GM21825 (cell line): ENCODE measurements at regions not wholly inside any gene's neighbourhood (a gene's known extent, or its start where the extent isn't known, plus 50 kb on each side); places are given as distances from the start of the nearest gene placed in this dataset.

Source experiments
- ATAC-seq: cut with Tn5 transposase; IDR thresholded peaks from one replicate; pipeline ENCODE4 v1.9.1; 2021; ENCODE audit warnings: mild to moderate bottlenecking, moderate library complexity; ENCODE audit not compliant: unreplicated experiment

DNA sequence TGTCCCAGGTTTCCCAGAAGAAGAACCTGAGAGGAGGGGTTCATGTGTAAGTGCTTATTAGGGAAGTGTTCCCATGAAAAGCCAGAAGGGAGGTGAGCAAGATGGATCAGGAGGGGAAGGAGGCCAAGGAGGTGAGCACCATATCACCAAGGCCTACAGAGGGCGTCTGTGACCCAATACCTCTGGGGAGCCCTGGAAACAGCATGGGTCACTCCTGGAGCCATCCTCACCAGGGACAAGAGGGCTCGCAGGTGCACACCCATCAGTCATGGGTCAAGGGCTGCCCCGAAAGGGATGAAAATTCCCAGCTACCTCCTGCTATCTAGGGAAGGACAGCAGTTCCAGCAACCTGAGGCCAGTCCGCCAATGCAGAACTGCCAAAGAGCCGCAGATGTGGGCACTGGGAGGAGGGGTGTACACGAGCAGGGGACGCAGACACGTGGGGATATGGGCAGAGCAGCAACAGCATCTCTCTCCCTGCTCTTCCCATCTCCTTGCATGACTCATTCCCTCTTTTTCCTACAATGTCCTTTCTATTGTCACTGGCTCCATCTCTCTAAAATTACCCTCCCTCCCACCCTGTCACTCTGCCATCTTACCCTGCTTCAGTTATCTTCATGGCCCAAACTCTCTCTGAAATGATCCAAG is 167.6 kb upstream of the FSTL4 start:
- no peak for ATAC-seq

DNA sequence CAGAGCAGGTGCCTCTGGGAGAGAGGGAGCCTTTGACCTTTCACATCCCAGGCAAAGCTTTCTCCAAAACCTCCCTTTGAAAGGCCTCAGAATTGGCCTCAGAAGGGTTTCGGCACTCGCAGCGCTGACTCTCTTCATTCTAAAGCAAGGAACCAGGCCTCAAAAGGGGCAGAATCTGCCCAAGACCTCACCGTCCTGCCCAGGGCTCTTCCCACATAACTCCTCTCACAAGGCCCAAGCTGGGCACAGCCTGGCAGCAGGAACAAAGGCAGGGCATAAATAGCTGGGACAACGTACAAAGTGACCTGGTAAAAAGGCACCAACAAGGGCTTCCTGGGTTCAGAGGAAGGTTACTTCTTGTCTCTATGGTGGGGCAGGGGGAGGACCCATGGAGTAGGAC is 166.3 kb upstream of the FSTL4 start:
- ATAC-seq = no peak

DNA sequence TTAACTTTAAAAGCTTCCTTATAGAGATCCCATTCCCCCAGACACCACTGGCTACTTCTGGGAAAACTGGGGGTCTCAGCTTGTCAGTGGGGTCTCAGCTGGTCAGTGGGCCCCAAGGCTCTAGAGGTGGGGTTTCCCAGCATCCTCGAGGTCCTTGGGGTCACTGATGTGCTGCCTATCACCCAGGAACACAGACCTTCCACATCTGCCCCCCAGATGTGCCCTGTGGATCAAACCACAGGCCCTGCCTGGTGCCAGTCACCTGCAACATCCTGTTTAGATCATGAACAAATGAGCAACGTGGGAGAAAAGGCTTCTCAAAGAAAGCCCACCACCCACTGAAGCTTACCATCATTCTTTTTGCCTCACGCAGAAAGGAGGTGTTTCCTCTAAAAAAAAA is 165.6 kb upstream of the FSTL4 start:
- ATAC-seq = no peak

DNA sequence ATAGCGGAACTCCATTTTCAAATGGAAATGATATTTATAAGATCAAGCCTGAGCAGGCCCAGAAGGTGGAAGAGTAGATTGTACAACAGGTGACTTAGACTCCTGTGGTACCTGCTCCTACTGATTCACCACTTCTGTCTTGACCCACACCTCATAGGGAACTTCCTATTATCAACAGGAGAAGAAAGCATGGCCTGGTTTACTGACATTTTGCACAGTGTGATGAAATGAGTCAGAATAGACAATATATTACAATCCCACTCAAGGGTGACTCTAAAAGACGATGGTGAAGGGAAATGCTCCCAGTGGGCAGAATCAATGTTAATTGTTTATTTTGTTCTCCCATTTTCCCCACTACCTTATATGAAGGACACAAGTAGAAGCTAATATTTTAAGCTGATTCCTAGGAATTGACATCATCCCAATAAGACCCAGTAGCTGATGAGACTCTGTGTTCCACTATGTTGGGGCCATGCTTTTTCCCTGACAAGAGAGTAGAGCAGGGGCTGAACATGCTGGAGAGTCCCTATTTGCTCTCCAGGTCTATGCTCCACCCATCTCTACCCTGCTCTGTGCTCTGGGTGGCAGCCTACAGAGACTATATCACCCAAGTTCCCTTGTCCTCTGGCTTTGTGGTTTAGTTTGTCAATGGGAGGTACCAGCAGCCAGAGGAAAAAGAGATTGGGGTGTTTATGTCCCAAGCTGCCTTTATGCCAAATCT is 163.4 kb upstream of the FSTL4 start:
- no peak for ATAC-seq

DNA sequence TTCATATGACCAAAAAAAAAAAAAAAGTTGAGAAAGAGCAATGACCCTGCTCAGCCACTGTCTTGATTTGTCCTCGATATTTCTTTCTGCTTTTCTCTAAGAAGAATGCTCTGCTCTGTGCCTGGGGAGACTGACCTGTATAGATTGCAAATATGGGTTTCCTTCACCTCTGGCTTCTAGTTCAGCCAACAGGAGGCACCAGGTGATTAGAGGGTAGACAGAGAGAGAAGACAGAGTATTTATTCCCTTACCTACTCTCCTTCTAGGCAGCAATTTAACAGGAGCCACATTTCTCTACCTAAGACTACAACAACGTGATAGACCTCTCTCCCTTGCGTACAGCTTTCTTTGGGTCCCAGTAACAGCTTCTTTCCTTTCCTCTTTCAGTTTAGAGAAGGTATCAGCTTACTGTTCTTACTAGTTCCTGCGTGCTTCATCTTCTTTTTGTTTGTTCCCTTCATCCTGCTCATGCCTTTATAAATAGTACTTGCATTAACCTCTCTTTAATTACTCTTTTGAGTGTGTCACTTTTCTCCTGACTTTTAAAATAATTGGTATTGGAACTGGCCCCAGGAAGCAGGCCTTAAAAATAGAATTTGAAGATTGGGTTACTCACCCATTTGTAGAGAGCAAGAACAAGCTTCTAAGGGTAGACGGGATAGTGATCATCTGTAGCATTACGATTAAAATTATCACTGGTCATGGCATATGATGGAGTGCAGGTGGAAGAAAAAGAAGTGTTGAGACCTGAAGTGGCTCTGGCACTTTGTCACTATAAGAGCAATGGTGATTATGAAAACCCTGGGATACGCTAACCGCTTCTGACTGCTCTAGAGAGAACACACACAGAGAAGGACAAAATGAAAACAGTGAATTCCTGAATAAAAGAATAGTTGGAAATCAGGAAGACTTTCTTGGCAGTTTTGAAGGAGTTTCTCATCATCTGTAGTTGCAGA is 161.2 kb upstream of the FSTL4 start:
- no peak for ATAC-seq

DNA sequence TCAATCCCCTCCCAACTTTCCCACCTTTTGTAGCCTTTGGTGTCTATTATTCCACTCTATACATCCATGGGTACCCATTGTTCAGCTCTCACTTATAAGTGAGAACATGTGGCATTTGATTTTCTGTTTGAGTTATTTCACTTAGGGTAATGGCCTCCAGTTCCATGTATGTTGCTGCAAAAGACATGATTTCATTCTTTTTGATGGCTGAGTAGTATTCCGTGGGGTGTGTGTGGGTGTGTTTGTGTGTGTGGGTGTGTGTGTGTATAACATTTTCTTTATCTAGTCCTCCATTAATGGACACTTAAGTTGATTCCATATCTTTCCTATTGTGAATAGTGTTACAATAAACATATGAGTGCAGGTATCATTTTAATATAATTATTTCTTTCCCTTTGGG is 157.5 kb upstream of the FSTL4 start:
- ATAC-seq = no peak

DNA sequence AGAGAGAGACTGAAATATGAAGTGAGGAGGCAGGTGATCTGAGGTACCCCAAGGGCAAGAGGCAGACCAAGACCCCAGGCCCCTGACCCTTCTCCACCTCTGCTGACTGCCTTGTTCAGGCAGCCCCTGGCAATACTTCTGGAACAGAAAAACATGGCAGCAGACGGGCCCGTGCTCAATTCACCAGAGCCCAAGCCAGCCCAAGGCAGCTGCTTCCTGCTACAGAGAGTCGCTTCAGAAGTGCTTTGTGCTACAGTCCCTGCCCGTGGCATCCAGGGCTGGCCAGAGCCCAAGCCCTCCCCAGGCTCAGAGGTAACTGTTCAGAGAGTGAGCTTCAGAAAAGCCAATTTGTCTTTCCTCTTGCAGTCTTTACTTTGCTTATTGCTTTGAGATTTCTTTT is 151.4 kb upstream of the FSTL4 start:
- no peak for ATAC-seq

DNA sequence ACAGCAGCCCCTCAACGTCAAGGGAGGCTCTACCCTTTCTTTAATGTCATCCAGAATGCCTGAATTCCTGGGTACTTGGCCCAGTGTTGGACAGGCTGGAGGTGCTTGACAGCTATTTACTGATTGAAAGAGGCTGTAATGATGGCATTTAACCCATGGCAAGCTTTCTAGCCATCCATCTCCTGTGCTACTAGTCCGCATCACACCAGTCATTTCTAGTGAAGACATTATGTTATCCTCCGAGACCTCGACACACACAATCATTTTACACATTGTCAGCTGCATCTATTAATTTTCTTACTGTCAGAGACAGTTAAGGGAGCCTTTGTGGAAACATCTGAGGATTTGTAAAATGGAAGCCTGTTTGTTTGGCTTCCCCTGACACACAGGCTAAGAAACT is 149.3 kb upstream of the FSTL4 start:
- no peak for ATAC-seq

DNA sequence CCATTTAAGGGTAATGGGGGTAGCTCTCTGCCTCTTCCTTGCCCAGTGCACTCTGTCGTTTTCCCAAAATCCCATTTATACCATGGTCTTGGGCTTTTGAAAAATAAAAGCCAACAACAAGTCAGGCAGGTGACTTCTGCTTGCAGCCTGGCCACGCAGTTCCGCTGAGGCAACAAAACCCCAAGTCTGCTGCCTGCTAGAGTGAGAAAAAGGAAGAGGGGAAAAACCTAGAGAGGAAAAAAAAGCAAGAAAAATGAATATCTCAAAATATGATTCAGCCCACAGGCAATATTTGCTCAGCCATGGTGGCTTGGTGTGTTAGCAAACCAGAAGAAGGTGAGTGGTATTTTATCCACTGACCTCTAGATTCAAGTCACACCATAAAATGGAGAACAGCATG is 148.2 kb upstream of the FSTL4 start:
- no peak for ATAC-seq

DNA sequence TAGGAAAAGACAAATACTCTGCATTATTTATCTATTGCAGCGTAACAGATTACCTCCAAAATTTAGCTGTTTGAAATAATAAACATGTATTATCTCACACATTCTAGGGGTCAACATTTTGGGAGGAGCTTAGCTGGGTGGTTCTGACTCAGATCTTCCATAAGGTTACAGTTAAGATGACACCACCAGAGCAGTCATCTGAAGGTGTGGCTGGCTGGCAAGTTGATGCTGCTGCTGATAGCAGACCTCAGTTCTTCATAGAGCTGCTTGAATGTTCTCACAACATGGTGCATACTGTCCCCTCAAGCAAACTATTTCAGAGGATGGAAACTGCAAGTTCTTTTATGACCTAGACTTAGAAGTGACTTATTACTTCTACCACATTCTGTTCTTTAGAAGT is 146.3 kb upstream of the FSTL4 start:
- no peak for ATAC-seq

DNA sequence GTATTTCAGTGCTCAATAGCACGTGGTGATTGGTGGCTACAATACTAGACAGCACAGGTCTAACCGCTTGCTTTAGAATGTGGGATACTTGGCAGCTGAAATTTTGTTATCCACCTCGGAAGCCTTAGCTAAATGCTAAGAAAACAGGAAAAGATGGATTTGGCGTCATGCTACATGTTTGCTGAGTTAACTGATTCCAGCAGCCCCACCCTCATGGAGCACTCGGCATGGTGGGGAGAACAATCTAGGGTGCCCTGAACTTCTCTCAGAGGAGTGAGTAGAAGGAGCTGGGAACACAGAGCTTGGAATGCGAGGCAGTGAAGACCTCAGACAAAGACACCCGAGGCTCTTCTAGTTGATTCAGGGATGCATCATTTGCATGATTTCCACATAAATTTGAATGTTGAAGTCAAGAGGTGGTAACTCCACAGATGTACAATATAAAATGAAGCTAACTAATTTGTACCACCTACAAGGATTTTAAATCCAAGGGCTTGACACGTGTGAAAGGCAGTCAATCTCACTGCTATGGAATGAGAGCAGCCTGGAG is 145.1 kb upstream of the FSTL4 start:
- ATAC-seq = no peak

DNA sequence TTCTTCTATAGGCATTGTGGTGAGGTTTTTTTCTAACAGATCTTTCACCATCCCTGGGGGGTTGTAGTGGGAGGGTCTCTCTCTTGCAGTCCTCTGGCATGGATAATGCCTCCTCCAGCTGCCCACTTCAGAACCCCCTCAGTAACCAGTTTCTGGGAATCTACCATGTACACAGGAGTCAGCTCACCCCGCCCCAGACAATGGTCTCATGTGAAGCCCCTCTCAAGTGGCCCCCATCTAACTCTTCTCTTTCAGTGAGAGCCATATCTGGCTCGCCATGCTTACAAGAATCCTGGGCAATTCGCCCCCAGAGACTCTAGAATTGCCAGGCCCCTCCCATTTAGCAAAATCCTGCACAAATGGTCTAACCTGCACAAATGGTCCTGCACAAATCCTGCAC is 144.4 kb upstream of the FSTL4 start:
- ATAC-seq = no peak

DNA sequence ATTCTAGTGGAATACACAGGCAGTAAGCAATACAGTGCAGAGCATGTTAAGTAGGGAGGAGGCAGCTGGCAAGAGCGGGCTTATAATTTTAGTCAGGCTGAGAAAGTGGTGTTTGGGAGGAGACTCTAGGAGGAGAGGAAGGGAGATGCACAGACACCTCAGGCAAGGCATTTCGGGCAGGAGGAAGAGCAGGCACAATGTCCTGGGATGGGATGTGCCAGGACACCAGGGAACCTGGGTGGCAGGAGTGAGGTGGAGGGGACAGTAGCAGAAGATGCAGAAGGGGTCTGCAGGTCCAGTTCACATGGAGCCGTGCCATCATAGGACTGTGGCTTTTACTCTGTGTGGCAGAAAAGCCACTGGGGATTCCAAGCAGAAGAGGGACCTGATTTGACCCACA is 143.7 kb upstream of the FSTL4 start:
- no peak for ATAC-seq

DNA sequence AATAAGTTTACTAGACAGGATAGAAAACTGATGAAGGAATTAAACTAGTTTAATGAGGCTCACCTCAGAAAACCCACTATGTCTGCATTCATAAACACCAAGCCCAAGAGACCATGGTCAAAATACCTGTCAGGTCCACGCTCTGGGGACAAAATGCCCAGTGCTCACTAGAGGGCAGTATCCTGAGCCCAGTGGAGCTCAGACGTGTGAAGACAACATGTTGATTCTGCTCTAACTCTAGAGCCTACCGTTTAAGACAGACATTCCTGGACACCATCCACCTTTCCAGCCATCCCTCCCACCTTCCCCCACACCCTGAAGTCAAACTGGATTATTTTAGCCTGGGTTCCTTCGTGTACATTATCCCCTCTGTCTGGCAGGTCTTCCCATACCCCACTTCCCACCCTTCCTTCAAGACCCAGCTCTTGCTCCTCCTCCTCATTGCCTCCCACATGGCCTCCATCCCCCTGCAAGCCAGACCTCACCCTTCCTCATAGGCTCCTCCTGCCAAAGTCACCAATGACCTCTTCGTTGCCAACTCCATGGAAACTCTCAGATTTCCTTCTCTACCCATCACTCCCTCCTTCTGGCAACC is 142.3 kb upstream of the FSTL4 start:
- ATAC-seq = no peak

DNA sequence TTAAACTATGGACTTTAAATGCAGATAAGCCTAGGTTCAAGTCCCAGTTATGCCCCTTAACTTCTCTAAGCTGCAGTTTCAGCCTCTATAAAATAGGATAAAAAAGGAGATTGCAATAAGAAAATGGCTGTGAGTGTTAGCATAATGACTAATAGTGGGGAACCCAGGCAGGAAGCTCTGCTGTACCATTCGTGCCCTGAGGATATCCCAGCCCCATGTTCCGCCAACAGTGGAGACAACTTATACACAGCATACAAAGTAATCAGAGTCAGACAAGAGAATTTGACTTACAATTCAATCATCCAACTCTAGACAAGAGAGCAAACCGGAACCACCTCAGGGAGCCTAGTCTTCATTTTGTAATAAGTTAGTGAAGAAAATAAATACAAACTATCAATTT is 141.5 kb upstream of the FSTL4 start:
- ATAC-seq = no peak

DNA sequence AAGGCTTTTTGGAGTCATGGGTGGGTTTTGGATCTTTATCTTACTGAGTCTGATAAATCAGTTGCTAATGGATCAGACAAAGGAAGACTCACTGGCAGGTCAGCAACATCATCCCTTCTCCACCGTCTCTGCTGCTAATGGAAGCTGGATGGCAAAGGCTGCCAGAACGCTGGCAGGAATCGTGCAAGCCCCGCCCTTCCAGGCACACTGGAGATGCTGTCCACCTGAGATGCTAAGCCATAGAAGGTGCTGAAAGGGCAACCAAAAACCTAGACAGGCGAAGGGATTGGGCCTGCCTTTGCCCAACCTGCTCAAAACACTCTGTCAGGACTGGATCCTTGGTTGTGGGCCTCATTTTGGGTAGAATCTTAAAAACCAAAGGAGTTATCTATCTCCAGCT is 139.5 kb upstream of the FSTL4 start:
- no peak for ATAC-seq

DNA sequence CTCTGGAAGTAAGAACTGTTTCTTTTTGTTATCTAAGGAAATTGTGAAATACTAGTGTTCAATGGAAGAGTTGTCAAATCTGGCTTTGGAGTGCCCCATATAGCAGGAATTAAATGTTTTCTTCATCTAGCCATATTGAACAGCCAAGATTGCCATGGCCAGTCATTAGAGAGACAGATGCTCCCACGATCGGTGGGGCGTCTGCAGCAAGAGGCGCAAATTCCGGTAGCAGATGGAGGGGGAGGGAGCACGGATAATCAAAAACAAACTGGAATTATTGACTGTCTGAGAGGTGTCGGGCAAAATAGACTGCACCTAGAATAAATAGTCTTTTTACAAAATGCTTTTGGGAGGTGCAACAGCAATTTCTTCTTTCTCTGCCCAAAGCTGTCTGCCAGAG is 139.1 kb upstream of the FSTL4 start:
- ATAC-seq = no peak

DNA sequence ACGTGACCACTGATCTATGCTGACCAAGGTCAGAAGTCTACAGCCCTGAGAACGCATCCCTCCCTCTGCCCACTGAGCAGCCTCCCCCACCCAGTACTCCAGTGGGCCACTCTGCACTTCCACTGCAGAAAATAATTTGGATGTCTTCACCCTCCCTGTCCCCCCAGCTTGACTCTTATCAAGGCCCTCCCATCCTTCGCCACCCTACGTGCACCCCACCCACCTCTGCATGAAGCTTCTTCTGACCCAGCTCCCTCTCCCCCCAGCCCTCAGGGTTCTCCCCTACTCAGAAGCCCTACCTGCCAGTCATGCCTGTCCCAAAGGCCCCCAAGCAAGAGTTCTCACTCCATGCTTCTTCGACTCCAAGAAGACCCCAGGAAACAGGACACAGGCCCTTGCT is 138.5 kb upstream of the FSTL4 start:
- no peak for ATAC-seq

DNA sequence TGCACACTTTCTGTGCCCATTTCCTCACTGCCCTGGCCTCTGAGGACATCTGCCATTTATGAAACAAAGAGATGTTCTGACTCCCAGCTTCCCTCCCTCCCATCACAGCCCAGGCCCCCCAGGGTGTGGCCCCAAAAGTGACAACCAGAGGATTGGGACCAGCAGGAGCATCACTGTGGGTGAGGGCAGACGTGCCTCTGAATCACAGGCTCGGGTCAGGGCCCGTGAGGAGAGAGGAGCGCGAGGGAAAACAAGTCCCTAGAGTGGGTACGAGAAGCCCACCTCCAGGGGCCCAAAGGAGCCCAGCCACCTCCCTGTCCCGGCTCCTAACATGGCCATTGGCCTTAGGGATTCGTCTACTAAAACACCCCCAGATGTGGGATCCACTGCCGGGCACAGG is 138.0 kb upstream of the FSTL4 start:
- no peak for ATAC-seq

DNA sequence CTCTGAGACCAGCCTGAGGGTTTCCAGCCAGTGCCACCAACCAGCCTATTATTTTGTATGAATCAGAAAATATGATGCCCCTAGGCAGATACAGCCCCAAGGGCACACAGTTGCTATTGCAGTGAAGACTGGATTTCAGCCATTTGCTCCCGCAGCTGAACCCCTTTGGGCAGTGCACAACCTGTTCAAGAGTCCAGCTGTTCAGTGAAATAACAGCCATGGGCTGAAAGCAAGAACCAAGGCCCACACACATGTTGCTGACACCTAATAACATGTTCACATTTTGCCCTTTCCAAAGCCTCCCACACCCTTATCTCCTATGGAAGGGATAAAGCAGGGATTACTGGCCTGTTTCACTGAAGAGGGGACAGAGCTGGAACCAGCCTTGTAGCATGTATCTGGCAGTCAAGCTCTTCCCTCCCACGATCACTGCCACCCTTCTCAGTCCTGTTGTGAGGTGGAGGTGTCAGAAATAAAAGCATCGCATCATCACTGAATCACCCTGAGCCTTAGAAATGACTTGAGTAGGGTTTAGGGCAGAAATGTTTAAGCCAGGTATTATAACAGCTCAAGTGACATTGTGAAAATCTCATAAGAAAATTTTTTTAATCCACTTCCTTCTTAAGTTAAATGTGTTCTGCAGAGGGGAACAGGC is 137.1 kb upstream of the FSTL4 start:
- no peak for ATAC-seq

DNA sequence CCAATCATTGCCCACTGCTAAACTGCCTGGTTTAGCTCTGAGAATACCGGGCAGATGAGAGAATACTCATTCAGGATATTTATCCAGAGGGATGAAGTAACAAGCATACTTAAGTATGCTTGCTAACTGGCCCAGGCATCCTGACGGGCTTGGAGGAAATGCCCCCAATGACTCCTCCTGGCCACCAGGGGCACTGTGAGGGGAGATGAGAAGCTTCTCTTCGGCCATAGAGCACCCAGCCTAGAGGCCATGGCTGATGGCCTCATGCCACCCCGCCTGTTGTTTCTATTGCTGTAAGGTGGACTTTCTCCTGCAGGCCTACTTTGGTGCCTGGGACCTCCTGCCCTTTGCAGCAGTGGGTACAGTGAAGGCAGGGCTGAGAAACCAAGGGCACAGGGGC is 134.5 kb upstream of the FSTL4 start:
- ATAC-seq = no peak
